GM20000 (cell line): ENCODE measurements at regions not wholly inside any gene's neighbourhood (a gene's known extent, or its start where the extent isn't known, plus 50 kb on each side); places are given as distances from the start of the nearest gene placed in this dataset.

Experiments
- DNase-seq: peaks from one replicate; pipeline ENCODE4 v3.0.0; 2012; ENCODE audit warnings: low spot score
- CTCF ChIP-seq: IDR thresholded peaks from 2 replicates; pipeline ENCODE4 v1.5.1; 2012; ENCODE audit warnings: mild to moderate bottlenecking, control low read depth; ENCODE audit errors: extremely low read depth, missing control alignments

GRCh38 chr2:239668042-239668441 lies 267.2 kb upstream of the HDAC4 start:
- no peak for DNase-seq
- TF ChIP-seq CTCF = no peak

DNA sequence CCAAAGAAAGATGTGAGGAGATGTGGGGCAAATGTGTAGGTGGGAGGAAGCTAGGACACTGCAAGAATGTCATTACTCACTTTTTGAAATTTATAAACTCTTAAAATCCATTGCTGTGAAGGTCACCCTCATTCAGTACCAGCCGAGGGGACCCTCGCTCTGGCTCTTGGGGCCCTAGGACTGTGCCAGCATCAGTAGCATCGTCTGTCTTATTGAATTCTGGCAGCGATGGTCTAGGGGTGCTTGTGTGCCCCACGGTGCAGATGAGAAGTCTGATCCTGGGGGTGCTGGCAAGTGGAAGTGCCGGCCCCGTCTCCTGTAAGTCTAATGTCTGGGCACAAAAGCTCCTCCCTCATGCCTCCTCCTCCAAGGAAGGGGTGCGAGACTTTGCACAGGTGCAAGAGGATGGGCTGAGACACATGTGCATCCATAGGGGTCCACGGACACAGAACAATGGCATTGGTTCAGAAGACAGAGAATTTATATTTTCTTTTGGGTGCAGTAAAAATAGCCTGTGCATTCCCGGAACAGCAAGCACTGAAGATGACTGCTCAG lies 266.7 kb upstream of the HDAC4 start:
- no peak for TF ChIP-seq CTCF
- DNase-seq = no peak

DNA sequence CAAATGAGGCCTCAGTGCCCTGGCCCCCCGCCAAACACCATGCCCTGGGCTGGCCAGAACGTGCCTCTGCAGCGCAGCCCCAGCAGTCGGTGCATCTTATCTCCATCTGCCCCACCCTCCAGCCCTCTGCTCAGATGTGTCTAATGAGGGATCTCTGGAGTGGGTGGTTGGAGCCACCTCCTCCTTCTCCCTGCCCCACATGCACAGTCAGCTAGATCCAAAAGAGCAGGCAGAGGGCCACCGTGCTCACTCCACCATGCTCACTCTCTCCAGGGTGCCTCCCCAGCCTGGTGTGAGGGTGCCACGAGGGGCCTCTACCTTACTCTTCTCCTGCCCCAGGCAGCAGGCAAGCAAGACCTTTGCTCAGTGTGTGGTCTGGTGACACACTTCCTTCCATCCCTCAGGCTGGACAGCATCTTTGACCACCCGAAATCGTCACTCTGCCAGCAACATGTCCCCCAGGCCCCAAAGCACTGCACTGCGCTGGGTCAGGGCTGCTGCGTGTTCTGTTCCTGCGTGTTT lies 266.1 kb upstream of the HDAC4 start:
- no peak for DNase-seq
- TF ChIP-seq CTCF = no peak

- no peak for TF ChIP-seq CTCF
- no peak for DNase-seq
Observed at GRCh38 chr2:239666053-239666854, 265.4 kb upstream of the HDAC4 start.

- no peak for DNase-seq
- no peak for TF ChIP-seq CTCF
Observed at GRCh38 chr2:239664216-239664810, 263.5 kb upstream of the HDAC4 start.

DNA sequence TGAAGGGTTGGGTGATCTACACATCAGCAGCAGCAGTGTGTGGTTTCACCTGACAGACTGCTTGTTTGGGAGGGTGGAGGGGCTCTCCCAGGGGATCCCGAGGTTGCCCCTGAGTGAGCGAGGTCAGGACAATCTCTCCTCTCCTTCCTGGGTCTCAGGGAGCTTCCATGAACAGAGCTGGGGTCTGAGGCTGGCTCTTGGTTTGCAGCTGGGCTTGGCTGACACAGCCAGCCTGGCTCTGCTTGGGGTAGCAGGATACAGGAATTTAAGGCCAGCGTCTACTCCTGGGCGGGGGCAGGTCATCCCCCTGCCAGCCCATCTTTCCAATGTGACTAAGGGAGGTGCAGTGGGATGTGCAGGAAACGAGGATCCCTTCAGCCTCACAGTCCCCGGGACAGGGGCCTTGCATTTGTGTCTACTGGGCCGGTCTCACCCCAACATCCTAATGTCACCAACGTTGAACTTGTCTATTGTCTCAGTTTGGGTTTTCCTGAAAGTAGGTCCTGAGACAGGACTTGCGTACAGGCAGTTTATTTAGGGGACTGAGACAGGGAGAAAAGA lies 262.6 kb upstream of the HDAC4 start:
- DNase-seq = no peak
- TF ChIP-seq CTCF = no peak
